B cell (primary cell): ENCODE measurements at regions not wholly inside any gene's neighbourhood (a gene's known extent, or its start where the extent isn't known, plus 50 kb on each side); places are given as distances from the start of the nearest gene placed in this dataset.

Experiments
- EZH2 ChIP-seq: IDR thresholded peaks from 2 replicates; pipeline ENCODE4 v1.6.1; 2012; ENCODE audit warnings: borderline replicate concordance, low read depth, mild to moderate bottlenecking, moderate library complexity, low read length; ENCODE audit not compliant: insufficient read depth, poor library complexity, severe bottlenecking
- TF ChIP-seq, protein P1 (sequence below): fragments of 200-600 bp; IDR thresholded peaks from one replicate; pipeline ENCODE4 v1.8.0; 2022; ENCODE audit warnings: antibody characterized with exemption, mild to moderate bottlenecking

DNA sequence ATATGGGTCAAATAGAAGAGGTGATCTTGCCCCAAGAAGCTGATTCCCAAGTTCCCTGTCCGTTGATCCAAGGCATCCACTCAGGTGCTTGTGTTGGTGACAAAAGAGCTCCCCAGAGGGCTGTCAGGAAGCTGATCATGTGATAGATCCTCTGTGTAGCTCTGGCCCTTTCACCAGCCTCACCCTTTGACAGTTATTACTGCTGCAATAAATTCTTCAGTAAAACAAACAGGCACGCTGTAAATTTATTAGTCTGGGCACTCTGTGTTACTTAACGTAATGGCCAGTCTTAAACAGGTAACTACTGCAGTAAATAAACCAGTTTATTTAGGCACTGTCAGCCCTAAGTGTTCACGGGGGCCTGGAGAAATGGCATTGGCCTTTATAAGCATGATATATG, 473.9 kb downstream of the BCL11B start:
- no peak for TF ChIP-seq EZH2
- TF ChIP-seq, protein P1, sequence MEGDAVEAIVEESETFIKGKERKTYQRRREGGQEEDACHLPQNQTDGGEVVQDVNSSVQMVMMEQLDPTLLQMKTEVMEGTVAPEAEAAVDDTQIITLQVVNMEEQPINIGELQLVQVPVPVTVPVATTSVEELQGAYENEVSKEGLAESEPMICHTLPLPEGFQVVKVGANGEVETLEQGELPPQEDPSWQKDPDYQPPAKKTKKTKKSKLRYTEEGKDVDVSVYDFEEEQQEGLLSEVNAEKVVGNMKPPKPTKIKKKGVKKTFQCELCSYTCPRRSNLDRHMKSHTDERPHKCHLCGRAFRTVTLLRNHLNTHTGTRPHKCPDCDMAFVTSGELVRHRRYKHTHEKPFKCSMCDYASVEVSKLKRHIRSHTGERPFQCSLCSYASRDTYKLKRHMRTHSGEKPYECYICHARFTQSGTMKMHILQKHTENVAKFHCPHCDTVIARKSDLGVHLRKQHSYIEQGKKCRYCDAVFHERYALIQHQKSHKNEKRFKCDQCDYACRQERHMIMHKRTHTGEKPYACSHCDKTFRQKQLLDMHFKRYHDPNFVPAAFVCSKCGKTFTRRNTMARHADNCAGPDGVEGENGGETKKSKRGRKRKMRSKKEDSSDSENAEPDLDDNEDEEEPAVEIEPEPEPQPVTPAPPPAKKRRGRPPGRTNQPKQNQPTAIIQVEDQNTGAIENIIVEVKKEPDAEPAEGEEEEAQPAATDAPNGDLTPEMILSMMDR = no peak
